Calu3 (cell line): ENCODE measurements at regions not wholly inside any gene's neighbourhood (a gene's known extent, or its start where the extent isn't known, plus 50 kb on each side); places are given as distances from the start of the nearest gene placed in this dataset.

Experiments used
- BruUV-seq: library from RNA; stranded (reverse); fragments of 400-500 nt; replicated peaks from 2 replicates; lab custom pipeline; 2021; lab: Mats Ljungman, UMichigan
- CTCF ChIA-PET: fragments of 300-600 bp; sonication (Branson Sonifier 250); formaldehyde crosslinking; loops from one replicate; lab custom pipeline; 2022; ENCODE audit warnings: antibody characterized with exemption; lab: Charles Lee
- DNase-seq: peaks from one replicate; pipeline ENCODE4 v3.0.0; 2022
- H3K27ac Mint-ChIP-seq: one replicate; pipeline ENCODE4 v1.8.0; 2022; ENCODE audit warnings: mixed read lengths; ENCODE audit not compliant: unreplicated experiment
- H3K27me3 Mint-ChIP-seq: one replicate; pipeline ENCODE4 v1.8.0; 2022; ENCODE audit warnings: mixed read lengths; ENCODE audit not compliant: unreplicated experiment
- H3K36me3 Mint-ChIP-seq: one replicate; pipeline ENCODE4 v1.8.0; 2022; ENCODE audit warnings: mild to moderate bottlenecking, moderate library complexity, mixed read lengths; ENCODE audit not compliant: insufficient read depth, unreplicated experiment
- H3K4me1 Mint-ChIP-seq: one replicate; pipeline ENCODE4 v1.8.0; 2022; ENCODE audit warnings: mild to moderate bottlenecking, low read depth, mixed read lengths; ENCODE audit not compliant: unreplicated experiment
- H3K4me3 Mint-ChIP-seq: one replicate; pipeline ENCODE4 v1.8.0; 2022; ENCODE audit warnings: mild to moderate bottlenecking, low read depth, moderate library complexity, mixed read lengths; ENCODE audit not compliant: unreplicated experiment
- H3K9me3 Mint-ChIP-seq: one replicate; pipeline ENCODE4 v1.8.0; 2022; ENCODE audit warnings: low read depth, mixed read lengths; ENCODE audit not compliant: unreplicated experiment
- CTCF ChIP-seq: fragments of 200-600 bp; IDR thresholded peaks from one replicate; pipeline ENCODE4 v1.8.0; 2022; ENCODE audit warnings: antibody characterized with exemption; ENCODE audit not compliant: unreplicated experiment
- intact Hi-C: fragments of 100-400 bp; cut with micrococcal nuclease; formaldehyde crosslinking; loops from one replicate; pipeline ENCODE4 v1.10.0; 2022; ENCODE audit not compliant: unreplicated experiment

- no TSS peak for BruUV-seq
- H3K9me3 Mint-ChIP-seq, result no peaks in the 10 kb centered on the region
- intact Hi-C loops, result no loop called here
These were observed 1199.8 kb upstream of the GJE1 start for GRCh38 chr6:140932909-140933308.

GRCh38 chr6:140931581-140931980 is 1201.1 kb upstream of the GJE1 start:
- H3K9me3 Mint-ChIP-seq, result no peaks in the 10 kb centered on the region
- BruUV-seq, result no TSS peak
- no peak overlapping the region for H3K4me3 Mint-ChIP-seq
- no peaks in the 10 kb centered on the region for H3K4me1 Mint-ChIP-seq
- intact Hi-C loops, result no loop called here
- H3K27me3 Mint-ChIP-seq, result no peaks in the 10 kb centered on the region
- H3K27ac Mint-ChIP-seq, result no peak overlapping the region
- CTCF ChIA-PET, result no interaction called here
- no peak for TF ChIP-seq CTCF
- H3K36me3 Mint-ChIP-seq, result no peaks in the 10 kb centered on the region
- DNase-seq, result no peak

More at GRCh38 chr6:140932909-140933308, 1199.8 kb upstream of the GJE1 start:
- H3K36me3 Mint-ChIP-seq, result no peaks in the 10 kb centered on the region
- H3K27me3 Mint-ChIP-seq, result no peaks in the 10 kb centered on the region
- no peaks in the 10 kb centered on the region for H3K4me1 Mint-ChIP-seq
- H3K4me3 Mint-ChIP-seq, result no peak overlapping the region
- CTCF ChIA-PET, result no interaction called here
- no peak overlapping the region for H3K27ac Mint-ChIP-seq
- no peak for DNase-seq
- no peak for TF ChIP-seq CTCF

- DNase-seq, result no peak
- no peak overlapping the region for H3K4me3 Mint-ChIP-seq
- H3K36me3 Mint-ChIP-seq, result no peaks in the 10 kb centered on the region
- no TSS peak for BruUV-seq
- intact Hi-C loops, result loop anchor here (10.0 kb wide), 3 partner anchors 664 to 1334 kb away; no protein-coding TSS in a partner anchor
- no peaks in the 10 kb centered on the region for H3K9me3 Mint-ChIP-seq
- H3K27me3 Mint-ChIP-seq, result no peaks in the 10 kb centered on the region
- H3K4me1 Mint-ChIP-seq, result no peaks in the 10 kb centered on the region
- no peak overlapping the region for H3K27ac Mint-ChIP-seq
- no peak for TF ChIP-seq CTCF
- CTCF ChIA-PET, result no interaction called here
These were observed 1203.6 kb upstream of the GJE1 start for GRCh38 chr6:140929121-140929520.

GRCh38 chr6:140923048-140923447 is 1209.7 kb upstream of the GJE1 start:
- TF ChIP-seq CTCF, result no peak
- no peaks in the 10 kb centered on the region for H3K9me3 Mint-ChIP-seq
- intact Hi-C loops, result loop anchor here (10.0 kb wide), 3 partner anchors 658 to 1328 kb away; no protein-coding TSS in a partner anchor
- no peak overlapping the region for H3K27ac Mint-ChIP-seq
- H3K27me3 Mint-ChIP-seq, result no peaks in the 10 kb centered on the region
- no peaks in the 10 kb centered on the region for H3K36me3 Mint-ChIP-seq
- BruUV-seq, result no TSS peak
- no peak for DNase-seq
- H3K4me1 Mint-ChIP-seq, result peaks cover 5% of the 10 kb centered on the region
- CTCF ChIA-PET, result no interaction called here
- H3K4me3 Mint-ChIP-seq, result no peak overlapping the region
